SK-N-SH (cell line): ENCODE measurements at regions not wholly inside any gene's neighbourhood (a gene's known extent, or its start where the extent isn't known, plus 50 kb on each side); places are given as distances from the start of the nearest gene placed in this dataset.

Source experiments
- CTCF ChIP-seq: fragments of 200-600 bp; sonication (generic); IDR thresholded peaks from 2 replicates; pipeline ENCODE4 v1.6.1; 2017; ENCODE audit warnings: antibody characterized with exemption, mild to moderate bottlenecking, moderate library complexity
- ELF1 ChIP-seq: IDR thresholded peaks from 2 replicates; pipeline ENCODE4 v1.4.0; 2012
- EP300 ChIP-seq, 2 experiments: IDR thresholded peaks; 2 replicates each; pipeline versions ENCODE4 v1.4.0 to v1.6.1; 2012; ENCODE audit warnings: borderline replicate concordance in 1 of 2, low read depth in 1 of 2, low read length in 1 of 2
- JUND ChIP-seq: IDR thresholded peaks from 2 replicates; pipeline ENCODE4 v1.4.0; 2012
- NFIC ChIP-seq: IDR thresholded peaks from 2 replicates; pipeline ENCODE4 v1.4.0; 2012; ENCODE audit warnings: borderline replicate concordance
- POLR2AphosphoS5 ChIP-seq: IDR thresholded peaks from 2 replicates; pipeline ENCODE4 v1.6.1; 2012; ENCODE audit warnings: low read depth, low read length
- RAD21 ChIP-seq: IDR thresholded peaks from 2 replicates; pipeline ENCODE4 v1.6.1; 2012; ENCODE audit warnings: mild to moderate bottlenecking, low read length
- RCOR1 ChIP-seq: fragments of 150-350 bp; IDR thresholded peaks from 2 replicates; pipeline ENCODE4 v1.6.1; 2017; ENCODE audit warnings: antibody characterized with exemption, low read length
- RFX5 ChIP-seq: IDR thresholded peaks from 2 replicates; pipeline ENCODE4 v1.6.1; 2012; ENCODE audit warnings: mild to moderate bottlenecking, improper control_type of control experiment, low read length
- SIN3A ChIP-seq: IDR thresholded peaks from 2 replicates; pipeline ENCODE4 v1.6.1; 2012; ENCODE audit warnings: low read depth, mild to moderate bottlenecking, low read length, moderate library complexity, borderline replicate concordance
- TAF1 ChIP-seq: IDR thresholded peaks from 2 replicates; pipeline ENCODE4 v1.6.1; 2012; ENCODE audit warnings: low read depth, mild to moderate bottlenecking, low read length, moderate library complexity, borderline replicate concordance
- USF2 ChIP-seq: fragments of 150-350 bp; IDR thresholded peaks from 2 replicates; pipeline ENCODE4 v1.6.1; 2017; ENCODE audit warnings: antibody characterized with exemption, low read length, low read depth, borderline replicate concordance
- YY1 ChIP-seq: IDR thresholded peaks from 2 replicates; pipeline ENCODE4 v1.4.0; 2012; ENCODE audit warnings: low read depth, mild to moderate bottlenecking

DNA sequence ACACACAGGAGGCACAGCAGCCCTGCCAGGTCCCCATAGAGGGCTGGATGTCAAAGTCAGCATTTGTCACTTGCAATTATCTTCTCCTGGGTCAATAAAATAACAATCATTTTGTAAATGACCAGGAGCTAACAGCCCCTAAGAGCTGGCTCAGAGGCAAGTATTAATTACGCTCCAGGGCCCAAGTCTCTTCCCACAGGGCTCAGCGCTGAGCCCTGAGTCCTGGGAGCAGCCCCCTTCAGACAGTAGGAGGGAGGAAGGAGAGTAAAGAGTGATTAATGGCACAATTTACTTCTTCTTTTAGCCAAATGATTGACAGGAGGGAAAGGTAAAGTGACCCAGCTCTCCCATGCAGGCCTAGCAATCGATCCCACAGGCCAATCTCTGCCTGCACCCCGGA is 99.0 kb upstream of the DRD2 start:
- no peak for TF ChIP-seq RAD21
- TF ChIP-seq RCOR1 = no peak
- TF ChIP-seq YY1 = no peak
- TF ChIP-seq EP300 (IDR thresholded peaks at IDR 0.05; ENCODE audit: borderline replicate concordance in 1 of 2, low read depth in 1 of 2, low read length in 1 of 2) = no peak
- TF ChIP-seq CTCF = no peak
- no peak for TF ChIP-seq USF2
- TF ChIP-seq SIN3A = no peak
- TF ChIP-seq RFX5 = no peak
- TF ChIP-seq JUND = no peak
- TF ChIP-seq ELF1 = no peak
- TF ChIP-seq NFIC = no peak
- TF ChIP-seq TAF1 = no peak
- TF ChIP-seq POLR2AphosphoS5 = no peak
